Mucosa of rectum (tissue), 2 donors: ENCODE measurements at regions not wholly inside any gene's neighbourhood (a gene's known extent, or its start where the extent isn't known, plus 50 kb on each side); places are given as distances from the start of the nearest gene placed in this dataset.
A peak's percentile ranks its signal among the peaks of the same experiment; 100 is the strongest.

ENCODE experiments used
- H3K27ac ChIP-seq, 2 donors: one replicate each; pipeline ENCODE4 v1.7.0; 2013; ENCODE audit warnings: inconsistent platforms in 2 of 2, low read depth in 2 of 2, low read length in 2 of 2
- H3K27me3 ChIP-seq, 2 donors: one replicate each; pipeline ENCODE4 v1.7.0; 2013; ENCODE audit warnings: low read length in 2 of 2; ENCODE audit not compliant: control insufficient read depth in 2 of 2, insufficient read depth in 2 of 2
- H3K36me3 ChIP-seq, 2 donors: one replicate each; pipeline ENCODE4 v1.7.0; 2013; ENCODE audit warnings: low read length in 2 of 2; ENCODE audit not compliant: control insufficient read depth in 2 of 2, insufficient read depth in 2 of 2
- H3K4me1 ChIP-seq, 2 donors: one replicate each; pipeline ENCODE4 v1.7.0; 2013; ENCODE audit warnings: low read length in 2 of 2, mild to moderate bottlenecking in 1 of 2; ENCODE audit not compliant: control insufficient read depth in 2 of 2, insufficient read depth in 2 of 2
- H3K4me3 ChIP-seq, 2 donors: one replicate each; pipeline ENCODE4 v1.7.0; 2013; ENCODE audit warnings: low read length in 2 of 2
- H3K9ac ChIP-seq, 2 donors: one replicate each; pipeline ENCODE4 v1.7.0; 2013; ENCODE audit warnings: low read length in 2 of 2, low read depth in 1 of 2, mild to moderate bottlenecking in 1 of 2
- H3K9me3 ChIP-seq, 2 donors: one replicate each; pipeline ENCODE4 v1.7.0; 2013; ENCODE audit warnings: low read length in 2 of 2; ENCODE audit not compliant: control insufficient read depth in 2 of 2
- donor health status: healthy.
- donor health status: Normal muscosa, but diverticular disease.

- Histone ChIP-seq H3K9ac (no peak overlapping the region), H3K4me3 (no peak overlapping the region), H3K4me1 (no peaks in the 10 kb centered on the region), H3K9me3 (no peaks in the 10 kb centered on the region), H3K36me3 (no peaks in the 10 kb centered on the region), H3K27me3 (no peaks in the 10 kb centered on the region), H3K27ac (no peak overlapping the region)
Measured at GRCh38 chr21:17406202-17406601, 106.6 kb upstream of the CXADR start.

GRCh38 chr21:17414766-17415165 is 98.1 kb upstream of the CXADR start:
- no peaks in the 10 kb centered on the region for H3K27me3 ChIP-seq
- no peak overlapping the region for H3K9ac ChIP-seq
- no peaks in the 10 kb centered on the region for H3K36me3 ChIP-seq
- no peaks in the 10 kb centered on the region for H3K4me1 ChIP-seq
- no peaks in the 10 kb centered on the region for H3K9me3 ChIP-seq
- no peak overlapping the region for H3K4me3 ChIP-seq
- H3K27ac ChIP-seq, result no peak overlapping the region

- H3K9ac ChIP-seq, result no peak overlapping the region
Measured at GRCh38 chr21:17416139-17416538, 96.7 kb upstream of the CXADR start.

GRCh38 chr21:17422931-17423330 is 89.9 kb upstream of the CXADR start:
- Histone ChIP-seq H3K27ac (no peak overlapping the region), H3K36me3 (no peaks in the 10 kb centered on the region), H3K9me3 (no peaks in the 10 kb centered on the region), H3K4me3 (no peak overlapping the region), H3K4me1 (no peaks in the 10 kb centered on the region), H3K9ac (no peak overlapping the region), H3K27me3 (no peaks in the 10 kb centered on the region)

More at GRCh38 chr21:17416139-17416538, 96.7 kb upstream of the CXADR start:
- no peaks in the 10 kb centered on the region for H3K27me3 ChIP-seq
- H3K27ac ChIP-seq, result no peak overlapping the region
- no peaks in the 10 kb centered on the region for H3K4me1 ChIP-seq
- no peak overlapping the region for H3K4me3 ChIP-seq
- no peaks in the 10 kb centered on the region for H3K9me3 ChIP-seq
- H3K36me3 ChIP-seq, result no peaks in the 10 kb centered on the region

GRCh38 chr21:17427157-17427556 is 85.7 kb upstream of the CXADR start:
- Histone ChIP-seq H3K9me3 (no peaks in the 10 kb centered on the region), H3K27me3 (no peaks in the 10 kb centered on the region), H3K4me3 (no peak overlapping the region), H3K36me3 (no peaks in the 10 kb centered on the region), H3K9ac (no peak overlapping the region), H3K27ac (no peak overlapping the region), H3K4me1 (peaks cover 0 to 11% of the 10 kb centered on the region in 2 donors)

GRCh38 chr21:17427831-17428483 is 84.9 kb upstream of the CXADR start:
- H3K27me3 ChIP-seq, result no peaks in the 10 kb centered on the region
- H3K9ac ChIP-seq, result no peak overlapping the region
- no peaks in the 10 kb centered on the region for H3K9me3 ChIP-seq
- no peak overlapping the region for H3K4me3 ChIP-seq
- no peak overlapping the region for H3K27ac ChIP-seq
- H3K4me1 ChIP-seq, result peaks cover 0 to 11% of the 10 kb centered on the region in 2 donors
- no peaks in the 10 kb centered on the region for H3K36me3 ChIP-seq

- peaks cover 0 to 11% of the 10 kb centered on the region in 2 donors for H3K4me1 ChIP-seq
- no peak overlapping the region for H3K4me3 ChIP-seq
- no peaks in the 10 kb centered on the region for H3K27me3 ChIP-seq
Measured at GRCh38 chr21:17428484-17428869, 84.4 kb upstream of the CXADR start.

GRCh38 chr21:17428980-17429379 is 83.9 kb upstream of the CXADR start:
- H3K4me3 ChIP-seq, result no peak overlapping the region
- no peaks in the 10 kb centered on the region for H3K36me3 ChIP-seq
- H3K9me3 ChIP-seq, result no peaks in the 10 kb centered on the region
- H3K9ac ChIP-seq, result no peak overlapping the region
- no peak overlapping the region for H3K27ac ChIP-seq
- no peaks in the 10 kb centered on the region for H3K27me3 ChIP-seq
- H3K4me1 ChIP-seq, result peaks cover 0 to 11% of the 10 kb centered on the region in 2 donors

More at GRCh38 chr21:17428484-17428869, 84.4 kb upstream of the CXADR start:
- Histone ChIP-seq H3K36me3 (no peaks in the 10 kb centered on the region), H3K27ac (no peak overlapping the region), H3K9me3 (no peaks in the 10 kb centered on the region), H3K9ac (no peak overlapping the region)

- Histone ChIP-seq H3K36me3 (no peaks in the 10 kb centered on the region), H3K4me3 (no peak overlapping the region), H3K9ac (no peak overlapping the region), H3K27me3 (no peaks in the 10 kb centered on the region), H3K4me1 (peaks cover 0 to 11% of the 10 kb centered on the region in 2 donors), H3K27ac (peak overlapping the region; percentile 26 to 68), H3K9me3 (no peaks in the 10 kb centered on the region)
Measured at GRCh38 chr21:17429936-17430335, 82.9 kb upstream of the CXADR start.

- H3K4me3 ChIP-seq, result no peak overlapping the region
- H3K4me1 ChIP-seq, result peaks cover 13 to 27% of the 10 kb centered on the region in 2 donors
- no peak overlapping the region for H3K27ac ChIP-seq
- no peaks in the 10 kb centered on the region for H3K9me3 ChIP-seq
- no peaks in the 10 kb centered on the region for H3K36me3 ChIP-seq
- no peak overlapping the region for H3K9ac ChIP-seq
- H3K27me3 ChIP-seq, result no peaks in the 10 kb centered on the region
Measured at GRCh38 chr21:17432732-17433057, 80.1 kb upstream of the CXADR start.

- Histone ChIP-seq H3K36me3 (no peaks in the 10 kb centered on the region), H3K4me3 (no peak overlapping the region), H3K4me1 (peaks cover 13 to 27% of the 10 kb centered on the region in 2 donors), H3K9ac (no peak overlapping the region), H3K27me3 (no peaks in the 10 kb centered on the region), H3K27ac (no peak overlapping the region), H3K9me3 (no peaks in the 10 kb centered on the region)
Measured at GRCh38 chr21:17433730-17434129, 79.1 kb upstream of the CXADR start.
